DND-41 (cell line): ENCODE measurements at regions not wholly inside any gene's neighbourhood (a gene's known extent, or its start where the extent isn't known, plus 50 kb on each side); places are given as distances from the start of the nearest gene placed in this dataset.

Experiments used
- CTCF ChIP-seq: IDR thresholded peaks from 2 replicates; pipeline ENCODE4 v1.5.1; 2012; ENCODE audit warnings: borderline replicate concordance, low read length, moderate library complexity, mild to moderate bottlenecking; ENCODE audit not compliant: poor library complexity, severe bottlenecking; ENCODE audit errors: extremely low read depth
- EZH2 ChIP-seq: IDR thresholded peaks from 3 replicates; pipeline ENCODE4 v1.6.1; 2012; ENCODE audit warnings: borderline replicate concordance, low read depth, mild to moderate bottlenecking, moderate library complexity, low read length, inconsistent platforms; ENCODE audit not compliant: severe bottlenecking

- TF ChIP-seq CTCF (no peak), EZH2 (no peak)
Measured at GRCh38 chr15:31498329-31498728, 171.7 kb downstream of the KLF13 start.
